PC-9 (cell line): ENCODE measurements at regions not wholly inside any gene's neighbourhood (a gene's known extent, or its start where the extent isn't known, plus 50 kb on each side); places are given as distances from the start of the nearest gene placed in this dataset.

Source experiments
- CTCF ChIP-seq: fragments of 200-600 bp; sonication (generic); conservative IDR thresholded peaks from 2 replicates; pipeline ENCODE4 v1.6.1; 2017; ENCODE audit warnings: mixed run types, antibody characterized with exemption, mild to moderate bottlenecking, moderate library complexity
- EZH2 ChIP-seq: fragments of 200-600 bp; sonication (generic); IDR thresholded peaks from 2 replicates; pipeline ENCODE4 v1.8.0; 2017; ENCODE audit warnings: antibody characterized with exemption, low read depth

- no peak for TF ChIP-seq CTCF
- TF ChIP-seq EZH2 = no peak
Measured at GRCh38 chr9:95691435-95691834, 174.7 kb upstream of the PTCH1 start.
